HT1080 (cell line): ENCODE measurements at regions not wholly inside any gene's neighbourhood (a gene's known extent, or its start where the extent isn't known, plus 50 kb on each side); places are given as distances from the start of the nearest gene placed in this dataset.
"Not testable (repeated sequence)": the region's sequence is repeated elsewhere in the genome, so short reads cannot be mapped to it uniquely, and the experiment has no call there.

Experiments used
- DNase-seq: peaks from one replicate; pipeline ENCODE4 v3.0.0-alpha.2; 2015; ENCODE audit warnings: low read depth

- not testable (repeated sequence) for DNase-seq
These were observed 141.1 kb downstream of the SLCO4C1 start for GRCh38 chr5:102154791-102155605.

GRCh38 chr5:102154291-102154690 lies 141.8 kb downstream of the SLCO4C1 start:
- DNase-seq = no peak

GRCh38 chr5:102153003-102153759 lies 142.9 kb downstream of the SLCO4C1 start:
- peak; percentile 36 for DNase-seq

- no peak for DNase-seq
These were observed 157.1 kb downstream of the SLCO4C1 start for GRCh38 chr5:102139029-102139428.

- no peak for DNase-seq
These were observed 157.8 kb downstream of the SLCO4C1 start for GRCh38 chr5:102138243-102138653.

DNA sequence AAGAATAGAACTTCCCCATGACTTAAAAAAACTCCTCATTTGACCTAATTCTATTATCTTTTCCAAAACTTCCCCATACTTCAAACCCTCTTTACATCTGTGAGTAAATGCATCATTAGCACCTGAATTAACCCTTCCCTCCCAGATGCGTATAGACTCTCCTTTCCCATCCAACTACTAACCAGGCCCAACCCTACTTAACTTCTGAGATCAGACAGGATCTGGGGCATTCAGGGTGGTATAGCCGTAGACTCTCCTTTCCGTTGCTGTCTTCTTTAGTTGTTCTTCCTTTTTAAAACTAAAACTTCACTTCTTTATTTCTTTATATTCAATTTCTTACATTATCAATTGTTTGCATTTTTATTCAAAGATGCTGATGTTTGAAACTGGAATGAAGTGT lies 165.2 kb downstream of the SLCO4C1 start:
- no peak for DNase-seq

- no peak for DNase-seq
These were observed 165.7 kb downstream of the SLCO4C1 start for GRCh38 chr5:102130386-102130785.

DNA sequence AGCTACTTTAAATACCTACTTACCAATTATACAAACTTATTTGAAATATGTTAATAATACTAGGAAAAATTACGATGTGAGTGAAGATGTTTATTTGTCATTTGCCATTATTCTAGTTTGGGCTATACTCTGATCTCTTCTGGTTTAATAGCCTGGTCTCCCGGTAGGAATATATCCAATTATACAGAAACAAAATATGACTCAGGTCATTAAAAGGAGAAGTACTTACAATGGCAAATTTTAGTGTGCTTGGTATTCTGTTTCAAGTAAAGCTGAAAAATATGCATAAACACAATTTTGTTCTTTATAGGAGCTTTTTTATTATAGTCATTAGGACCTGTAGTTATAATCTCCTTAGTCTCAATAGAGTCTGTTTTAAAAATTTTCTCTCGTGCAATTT lies 176.8 kb downstream of the SLCO4C1 start:
- no peak for DNase-seq

DNA sequence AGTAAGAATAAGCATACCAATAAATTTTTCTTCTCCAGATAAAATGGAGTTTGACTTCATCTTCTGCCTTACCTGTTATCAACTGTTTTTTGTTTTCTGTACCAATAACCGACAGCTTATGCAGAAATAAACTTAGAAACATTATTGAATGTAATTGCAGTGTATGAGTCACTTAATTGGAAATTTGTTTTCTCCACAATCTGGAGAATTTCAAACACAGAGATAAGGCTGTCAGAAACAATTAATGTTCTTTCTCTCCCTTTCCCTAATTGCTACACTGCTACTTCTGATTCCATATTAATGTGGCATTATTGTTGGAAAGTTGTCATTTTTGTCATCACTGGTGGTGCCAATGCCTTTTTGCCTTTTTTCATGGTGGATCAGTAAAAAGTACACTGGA lies 180.3 kb downstream of the SLCO4C1 start:
- no peak for DNase-seq

- no peak for DNase-seq
These were observed 181.5 kb downstream of the SLCO4C1 start for GRCh38 chr5:102114525-102115069.

GRCh38 chr5:102107865-102108264 lies 188.2 kb downstream of the SLCO4C1 start:
- DNase-seq = no peak

- DNase-seq = no peak
These were observed 189.5 kb downstream of the SLCO4C1 start for GRCh38 chr5:102106599-102106998.

DNA sequence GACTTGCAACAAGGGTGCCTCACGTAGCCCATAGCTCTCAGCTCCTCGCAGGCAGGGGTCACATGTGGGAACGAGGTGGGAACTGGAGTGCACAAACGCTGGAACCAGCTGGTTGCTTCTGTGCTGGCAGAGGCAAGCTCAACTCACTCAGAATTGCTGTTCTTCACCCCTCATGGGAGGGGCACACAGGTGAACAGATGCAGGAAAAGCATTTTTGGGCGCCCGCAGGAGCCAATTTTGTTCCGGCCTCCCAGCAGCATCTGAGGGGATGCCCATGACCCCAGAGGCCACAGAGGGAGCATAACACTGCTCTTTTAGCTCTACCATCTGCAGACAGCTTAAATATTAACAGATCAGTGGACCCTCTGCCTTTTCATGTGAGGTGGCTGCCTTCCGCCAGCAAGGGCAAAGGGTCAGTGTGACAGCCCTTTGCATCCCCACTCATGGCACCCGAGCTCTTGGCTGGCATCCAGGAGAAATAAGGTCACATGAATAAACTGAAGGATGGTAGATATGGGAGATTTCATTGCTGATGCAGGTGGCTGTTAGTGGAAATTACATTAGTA lies 196.2 kb downstream of the SLCO4C1 start:
- no peak for DNase-seq

DNA sequence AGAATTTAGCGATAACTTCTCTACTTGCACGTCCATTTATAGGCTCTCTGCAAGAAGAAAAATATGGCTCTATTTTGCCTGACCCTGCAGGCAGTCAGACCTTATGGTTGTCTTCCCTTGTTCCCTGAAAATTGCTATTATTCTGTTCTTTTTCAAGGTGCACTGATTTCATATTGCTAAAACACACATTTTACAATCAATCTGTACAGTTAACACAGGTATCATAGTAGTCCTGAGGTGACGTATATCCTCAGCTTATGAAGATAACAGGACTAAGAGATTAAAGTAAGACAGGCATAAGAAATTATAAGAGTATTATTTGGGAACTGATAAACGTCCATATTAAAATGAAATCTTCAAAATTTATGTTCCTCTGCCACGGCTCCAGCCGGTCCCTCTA lies 197.0 kb downstream of the SLCO4C1 start:
- not testable (repeated sequence) for DNase-seq

- DNase-seq = not testable (repeated sequence)
These were observed 197.5 kb downstream of the SLCO4C1 start for GRCh38 chr5:102098606-102099005.

GRCh38 chr5:102090770-102091169 lies 205.3 kb downstream of the SLCO4C1 start:
- DNase-seq = peak; percentile 41

DNA sequence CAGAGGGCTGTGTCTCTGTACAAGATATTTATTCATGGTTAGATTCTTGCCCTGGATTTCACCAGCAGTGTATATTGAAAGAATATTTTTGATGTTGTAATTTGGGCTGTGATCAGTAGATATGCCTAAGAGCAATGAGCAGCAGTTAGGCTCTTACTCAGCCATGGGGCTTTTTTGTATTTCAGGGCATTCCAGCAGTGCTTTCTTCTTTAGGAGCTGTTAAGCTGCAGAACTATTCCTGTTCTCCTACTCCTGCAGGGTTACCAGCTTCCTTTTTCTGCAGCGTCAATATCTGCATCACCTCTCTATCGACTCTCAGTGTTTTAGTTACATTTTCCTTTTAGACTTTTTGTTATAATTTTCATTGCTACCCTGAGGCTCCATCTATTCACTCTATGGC lies 206.2 kb downstream of the SLCO4C1 start:
- no peak for DNase-seq

DNA sequence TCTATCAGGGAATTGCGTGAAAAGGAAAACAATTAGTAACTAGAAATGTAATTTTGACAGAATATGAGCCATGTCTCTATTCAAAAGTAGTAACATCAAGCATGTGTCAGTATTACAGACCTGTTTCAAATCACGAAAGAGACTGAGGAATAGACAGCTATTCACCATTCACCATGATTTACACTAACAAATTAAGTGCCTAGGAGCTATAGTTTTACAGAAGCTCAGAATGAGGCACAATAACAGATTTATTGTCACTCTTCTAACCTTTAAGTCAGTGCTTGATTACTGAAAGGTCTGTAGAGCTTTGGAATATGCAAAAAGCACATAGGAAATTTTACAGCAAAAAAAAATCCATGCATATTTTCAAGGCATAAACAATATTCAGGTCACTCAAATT lies 208.2 kb downstream of the SLCO4C1 start:
- DNase-seq = no peak

DNA sequence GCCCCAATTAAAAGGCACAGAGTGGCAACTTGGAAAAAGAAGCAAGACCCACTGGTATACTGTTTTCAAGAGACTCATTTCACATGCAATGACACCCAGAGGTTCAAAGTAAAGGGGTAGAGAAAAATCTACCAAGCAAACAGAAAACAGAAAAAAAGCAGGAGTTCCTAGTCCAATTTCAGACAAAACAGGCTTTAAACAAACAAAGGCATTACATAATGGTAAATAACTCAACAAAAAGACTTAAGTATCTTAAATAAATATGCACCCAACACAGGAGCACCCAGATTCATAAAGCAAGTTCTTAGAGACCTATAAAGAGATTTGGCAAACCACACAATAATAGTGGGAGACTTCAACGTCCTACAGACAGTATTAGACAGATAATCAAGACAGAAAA lies 215.8 kb downstream of the SLCO4C1 start:
- DNase-seq = no peak

- no peak for DNase-seq
These were observed 218.2 kb downstream of the SLCO4C1 start for GRCh38 chr5:102077920-102078319.

DNA sequence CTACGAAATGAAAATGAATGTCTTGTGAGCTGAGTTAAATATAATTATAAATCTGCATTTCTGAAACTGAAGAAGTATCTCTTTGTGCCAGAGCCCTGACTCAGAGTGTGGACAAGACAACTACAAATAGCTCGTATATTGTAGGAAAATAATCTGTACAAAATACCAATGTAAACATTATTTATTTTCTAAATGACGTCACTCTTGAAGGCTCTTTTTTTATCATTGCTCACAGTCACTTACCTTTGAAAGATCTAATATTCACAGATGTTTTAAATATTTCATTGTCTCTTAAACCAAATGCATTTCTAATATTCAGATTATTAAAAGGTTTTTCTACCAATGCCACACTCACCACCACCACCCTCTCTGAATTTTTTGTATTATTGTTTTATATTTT lies 226.1 kb downstream of the SLCO4C1 start:
- DNase-seq = no peak

GRCh38 chr5:102068870-102069269 lies 227.2 kb downstream of the SLCO4C1 start:
- DNase-seq = no peak
